Immature natural killer cell (primary cell): ENCODE measurements at regions not wholly inside any gene's neighbourhood (a gene's known extent, or its start where the extent isn't known, plus 50 kb on each side); places are given as distances from the start of the nearest gene placed in this dataset.

Experiments
- DNase-seq, 3 donors: peaks; one replicate each; pipeline ENCODE4 v3.0.0; 2022; ENCODE audit warnings: mixed read lengths in 1 of 3
- H3K27ac Mint-ChIP-seq, 6 donors: one replicate each; pipeline ENCODE4 v1.8.0; 2020; ENCODE audit warnings: mixed read lengths in 6 of 6, mild to moderate bottlenecking in 5 of 6, inconsistent platforms in 4 of 6, moderate library complexity in 3 of 6
- H3K27me3 Mint-ChIP-seq, 3 donors: one replicate each; pipeline ENCODE4 v1.8.0; 2020 to 2021; ENCODE audit warnings: low read depth in 3 of 3, mild to moderate bottlenecking in 3 of 3, mixed read lengths in 3 of 3, moderate library complexity in 3 of 3, inconsistent platforms in 1 of 3
- H3K36me3 Mint-ChIP-seq, 3 donors: one replicate each; pipeline ENCODE4 v1.8.0; 2020; ENCODE audit warnings: mixed read lengths in 3 of 3, inconsistent platforms in 2 of 3, mild to moderate bottlenecking in 2 of 3
- H3K4me1 Mint-ChIP-seq, 2 donors: one replicate each; pipeline ENCODE4 v1.8.0; 2020; ENCODE audit warnings: inconsistent platforms in 2 of 2, mild to moderate bottlenecking in 2 of 2, mixed read lengths in 2 of 2, moderate library complexity in 1 of 2
- H3K4me3 Mint-ChIP-seq, 5 donors: one replicate each; pipeline ENCODE4 v1.8.0; 2020; ENCODE audit warnings: mild to moderate bottlenecking in 5 of 5, mixed read lengths in 5 of 5, inconsistent platforms in 3 of 5, moderate library complexity in 3 of 5
- H3K9me3 Mint-ChIP-seq, 6 donors: one replicate each; pipeline ENCODE4 v1.8.0; 2020; ENCODE audit warnings: mild to moderate bottlenecking in 6 of 6, mixed read lengths in 6 of 6, inconsistent platforms in 4 of 6, moderate library complexity in 3 of 6

DNA sequence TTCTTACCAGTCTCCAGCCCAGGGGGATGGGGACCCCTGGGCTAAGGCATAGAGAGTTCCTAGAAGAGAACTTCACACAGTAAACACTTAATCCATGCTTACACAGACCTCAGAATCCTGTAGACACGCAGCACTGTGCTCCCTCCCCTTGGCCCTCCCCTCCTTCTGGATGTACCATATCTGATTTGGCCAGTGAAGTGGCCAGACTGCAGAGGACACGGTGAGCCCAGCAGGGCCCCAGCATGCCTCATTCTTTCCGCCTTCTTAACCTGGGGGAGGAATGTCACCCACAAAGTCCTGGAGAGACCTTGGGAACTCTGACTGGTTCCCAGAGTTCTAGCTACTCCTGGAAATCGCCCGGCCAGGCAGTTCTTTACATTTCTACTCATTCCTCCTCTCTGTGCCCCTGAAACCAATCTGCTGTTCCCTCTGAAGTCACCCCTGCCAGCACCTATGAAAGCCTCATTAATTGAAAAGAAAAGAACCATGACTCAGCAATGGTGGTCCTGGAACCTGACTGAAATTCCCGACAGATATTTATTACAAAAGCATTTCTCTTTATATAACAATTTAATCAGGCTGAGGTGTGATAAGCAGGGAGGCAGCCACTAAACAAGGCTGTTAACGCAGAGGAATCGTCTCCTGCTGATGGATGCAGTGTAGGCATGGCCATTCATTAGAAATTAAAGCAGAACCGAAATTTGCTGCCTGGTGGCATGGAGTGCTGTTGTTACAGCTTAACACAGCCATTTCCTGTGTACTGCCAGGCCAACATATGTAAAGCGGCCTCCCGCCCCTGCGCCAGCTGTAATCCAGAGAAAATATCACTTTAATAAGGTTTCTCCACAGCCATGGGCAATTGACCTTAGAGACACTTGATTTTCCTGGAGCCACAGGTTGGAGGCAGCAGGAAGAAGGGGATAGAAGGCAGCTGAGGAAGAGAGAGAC is 74.6 kb upstream of the KCND3 start:
- H3K4me1 Mint-ChIP-seq, result no peaks in the 10 kb centered on the region

DNA sequence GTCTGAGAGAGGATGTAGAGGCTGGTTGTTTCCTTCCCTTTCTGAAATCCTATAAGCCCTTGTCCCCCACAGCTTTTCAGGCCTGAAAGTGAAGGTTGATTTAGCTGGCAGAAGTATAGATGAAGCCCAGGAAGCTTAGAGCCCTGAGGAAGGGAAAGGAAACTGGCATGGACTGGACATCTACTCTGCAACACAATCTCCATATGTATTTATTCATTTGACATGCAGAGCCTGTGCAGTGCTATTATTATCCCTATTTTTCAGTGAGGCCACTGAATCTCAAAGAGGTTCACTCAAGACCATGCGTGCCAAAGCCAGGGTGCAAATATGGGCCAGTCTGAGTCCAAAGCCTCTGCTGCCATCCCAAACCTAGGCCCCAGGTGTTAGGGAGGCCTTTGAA is 78.5 kb upstream of the KCND3 start:
- Mint-ChIP-seq H3K27ac (no peak overlapping the region), H3K4me3 (no peak overlapping the region), H3K36me3 (no peaks in the 10 kb centered on the region), H3K27me3 (peaks cover 4 to 12% (median 11%) of the 10 kb centered on the region in 3 donors), H3K9me3 (no peaks in the 10 kb centered on the region), H3K4me1 (no peaks in the 10 kb centered on the region)
- no peak for DNase-seq

More for the DNA sequence above, 74.6 kb upstream of the KCND3 start:
- Mint-ChIP-seq H3K36me3 (no peaks in the 10 kb centered on the region), H3K27ac (peak overlapping the region in 1 of 6 donors; percentile 30), H3K27me3 (peaks cover 2 to 6% (median 5%) of the 10 kb centered on the region in 3 donors), H3K9me3 (no peaks in the 10 kb centered on the region), H3K4me3 (no peak overlapping the region)
- DNase-seq, result no peak

DNA sequence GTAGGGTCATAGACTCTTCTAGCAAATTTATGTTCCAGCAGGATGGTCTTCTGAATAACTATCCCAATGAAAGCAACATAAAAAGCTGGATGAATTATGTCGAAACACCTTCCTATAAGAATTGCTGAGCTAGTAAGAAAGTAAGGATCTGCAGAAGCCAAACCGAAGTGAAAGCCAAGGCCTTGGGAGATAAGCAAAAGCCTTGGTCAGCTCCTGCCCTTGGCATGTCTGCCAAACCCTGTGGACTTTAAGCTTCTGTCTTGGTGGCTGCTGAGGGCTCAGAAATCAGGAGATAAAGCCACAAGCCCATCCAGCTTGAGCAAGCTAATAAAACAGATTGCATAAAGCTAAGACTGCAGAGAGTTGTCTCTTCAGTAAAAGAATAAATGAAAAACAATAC is 81.2 kb upstream of the KCND3 start:
- Mint-ChIP-seq H3K9me3 (peaks cover 0 to 1% (median 0%) of the 10 kb centered on the region in 6 donors), H3K4me3 (no peak overlapping the region), H3K4me1 (no peaks in the 10 kb centered on the region), H3K27me3 (peaks cover 4 to 12% (median 11%) of the 10 kb centered on the region in 3 donors), H3K36me3 (no peaks in the 10 kb centered on the region), H3K27ac (no peak overlapping the region)
- no peak for DNase-seq

DNA sequence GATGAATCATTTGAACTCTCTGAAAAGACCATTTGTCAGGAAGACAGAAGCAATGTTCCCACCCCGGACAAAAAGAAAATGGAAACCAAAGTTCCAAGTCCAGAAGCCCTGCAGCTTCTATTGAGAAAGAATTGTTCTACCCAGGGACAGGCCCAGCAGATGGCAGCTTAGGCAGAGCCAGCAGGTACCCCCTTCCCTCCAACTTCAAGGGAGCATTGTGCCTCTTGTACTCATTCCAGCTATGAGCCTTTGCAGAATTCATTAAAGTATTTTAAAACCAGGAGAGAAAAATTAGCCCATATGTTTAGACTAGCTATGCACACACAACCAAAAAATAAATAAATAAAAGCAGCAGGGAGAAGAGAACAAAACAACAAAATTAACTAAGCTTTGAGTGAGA is 85.2 kb upstream of the KCND3 start:
- Mint-ChIP-seq H3K9me3 (peaks cover 0 to 1% (median 0%) of the 10 kb centered on the region in 6 donors), H3K4me3 (no peak overlapping the region), H3K27ac (no peak overlapping the region), H3K4me1 (no peaks in the 10 kb centered on the region), H3K27me3 (peaks cover 5 to 9% (median 7%) of the 10 kb centered on the region in 3 donors), H3K36me3 (no peaks in the 10 kb centered on the region)
- no peak for DNase-seq

DNA sequence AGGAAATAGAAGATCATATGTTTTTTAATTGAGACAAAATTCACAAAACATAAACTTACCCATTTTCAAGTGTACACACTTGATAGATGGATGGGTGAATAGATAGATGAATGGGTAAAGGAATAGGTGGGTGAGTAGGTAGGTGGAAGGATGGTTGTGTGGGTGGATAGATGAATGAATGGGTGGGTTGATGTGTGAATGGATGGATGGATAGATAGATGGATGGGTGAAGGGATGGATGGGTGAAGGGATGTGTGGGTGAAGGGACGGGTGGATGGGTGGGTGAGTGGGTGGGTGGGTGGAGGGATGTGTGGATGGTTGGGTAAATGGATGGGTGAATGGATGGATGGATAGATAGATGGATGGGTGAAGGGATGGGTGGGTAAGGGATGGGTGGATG is 86.1 kb upstream of the KCND3 start:
- Mint-ChIP-seq H3K27ac (no peak overlapping the region), H3K27me3 (peaks cover 4 to 7% (median 5%) of the 10 kb centered on the region in 3 donors), H3K4me1 (no peaks in the 10 kb centered on the region), H3K36me3 (no peaks in the 10 kb centered on the region), H3K4me3 (no peak overlapping the region), H3K9me3 (peaks cover 0 to 1% (median 0%) of the 10 kb centered on the region in 6 donors)
- no peak for DNase-seq

DNA sequence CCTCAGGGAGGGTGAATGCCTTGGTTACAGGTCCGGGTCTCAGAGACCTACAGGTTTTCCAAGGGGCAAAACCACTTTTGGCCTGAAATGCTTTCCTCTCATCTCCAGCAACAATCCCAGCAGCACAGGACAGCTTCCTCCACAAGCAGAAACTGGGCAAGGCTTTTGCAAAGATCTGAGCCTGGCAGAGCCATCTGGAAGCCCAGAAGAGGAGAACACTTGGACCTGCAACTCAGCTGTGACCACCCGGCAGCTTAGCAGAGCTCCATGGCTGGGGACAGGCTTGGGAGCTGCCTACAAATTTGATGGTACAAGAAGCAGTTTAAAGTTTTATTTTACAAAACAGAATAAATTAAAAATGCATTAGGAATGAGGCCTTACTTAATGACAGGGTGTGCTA is 90.0 kb upstream of the KCND3 start:
- Mint-ChIP-seq H3K9me3 (no peaks in the 10 kb centered on the region), H3K4me1 (no peaks in the 10 kb centered on the region), H3K27ac (no peak overlapping the region), H3K4me3 (no peak overlapping the region), H3K36me3 (no peaks in the 10 kb centered on the region), H3K27me3 (peaks cover 0 to 4% (median 3%) of the 10 kb centered on the region in 3 donors)
- DNase-seq, result no peak

DNA sequence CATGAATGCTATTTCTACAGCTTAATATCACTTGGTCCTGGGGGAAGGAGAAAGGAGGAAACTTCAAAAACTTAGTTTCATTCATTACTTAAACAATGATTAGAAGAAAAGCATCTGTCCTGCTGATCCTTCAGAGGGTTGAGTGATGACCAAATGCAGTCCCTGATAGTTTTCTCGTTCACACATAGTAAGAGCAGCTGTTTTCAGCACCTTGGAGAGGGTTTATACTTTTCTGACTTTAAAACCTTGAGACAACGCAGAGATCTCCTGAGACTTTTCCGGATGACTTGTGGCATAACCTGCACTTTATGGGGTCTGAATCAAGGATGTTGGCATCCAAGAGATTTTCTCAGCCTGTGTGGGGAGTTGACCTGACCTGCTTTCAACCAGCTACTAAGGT is 94.0 kb upstream of the KCND3 start:
- H3K4me3 Mint-ChIP-seq, result no peak overlapping the region

DNA sequence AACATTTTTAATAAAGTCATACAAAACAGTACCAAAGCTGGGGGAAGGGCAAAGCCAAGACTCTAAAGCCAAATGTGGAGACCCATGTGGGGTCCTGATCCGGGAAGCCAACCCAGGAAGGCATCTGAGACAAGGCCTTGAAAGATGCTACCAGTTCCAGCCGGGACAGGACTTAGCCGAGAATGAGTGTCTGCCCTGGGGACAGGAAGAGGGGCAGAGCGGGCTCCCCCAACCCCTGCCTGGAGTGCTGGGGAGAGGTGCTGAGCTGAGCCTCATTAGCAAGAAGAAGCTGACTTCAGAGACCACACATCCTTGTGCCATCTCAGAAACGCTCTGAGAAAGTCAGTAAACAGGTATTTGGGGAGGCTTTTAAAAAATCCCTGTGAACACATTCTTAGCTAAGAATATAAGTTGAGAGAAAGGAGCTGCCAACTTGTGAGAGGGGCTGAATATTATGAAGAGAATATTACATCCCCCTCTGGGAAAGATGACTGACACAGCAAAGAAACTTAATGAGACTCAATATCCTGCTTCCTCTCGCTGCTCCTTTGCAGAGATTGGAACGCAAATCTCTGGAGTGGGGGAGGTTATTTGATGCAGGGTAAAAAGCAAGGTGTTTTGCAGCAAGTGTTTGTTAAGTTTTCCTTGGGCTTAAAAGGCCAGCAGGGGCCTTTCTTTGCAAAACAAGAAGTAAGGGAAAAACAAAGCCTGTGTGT is 103.3 kb upstream of the KCND3 start:
- DNase-seq, result no peak
- peaks cover 0 to 4% (median 0%) of the 10 kb centered on the region in 6 donors for H3K9me3 Mint-ChIP-seq
- no peak overlapping the region for H3K27ac Mint-ChIP-seq
- H3K4me1 Mint-ChIP-seq, result no peaks in the 10 kb centered on the region
- no peak overlapping the region for H3K4me3 Mint-ChIP-seq
- H3K27me3 Mint-ChIP-seq, result peaks cover 5 to 8% (median 7%) of the 10 kb centered on the region in 3 donors
- no peaks in the 10 kb centered on the region for H3K36me3 Mint-ChIP-seq

More for the DNA sequence above, 94.0 kb upstream of the KCND3 start:
- Mint-ChIP-seq H3K9me3 (no peaks in the 10 kb centered on the region), H3K4me1 (no peaks in the 10 kb centered on the region), H3K36me3 (no peaks in the 10 kb centered on the region), H3K27me3 (peaks cover 0 to 3% (median 0%) of the 10 kb centered on the region in 3 donors), H3K27ac (no peak overlapping the region)
- no peak for DNase-seq

DNA sequence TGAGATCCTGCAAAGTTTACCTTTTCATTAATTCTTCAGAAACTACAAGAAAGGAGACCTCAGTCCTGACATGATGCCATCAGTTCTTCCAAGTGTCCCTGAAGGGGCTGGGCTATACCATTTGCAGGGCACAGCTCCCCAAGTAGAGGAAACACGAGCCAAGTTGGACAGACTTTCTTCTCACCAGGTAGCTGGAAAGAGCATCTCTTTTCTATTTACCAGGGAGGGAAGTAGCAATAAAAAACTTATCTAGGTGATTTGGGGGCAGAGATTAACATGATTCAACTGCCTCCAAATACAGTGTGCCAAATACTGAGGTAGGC is 103.9 kb upstream of the KCND3 start:
- Mint-ChIP-seq H3K4me3 (no peak overlapping the region), H3K27ac (no peak overlapping the region), H3K4me1 (no peaks in the 10 kb centered on the region), H3K36me3 (no peaks in the 10 kb centered on the region), H3K9me3 (peaks cover 0 to 4% (median 0%) of the 10 kb centered on the region in 6 donors), H3K27me3 (peaks cover 5 to 8% (median 7%) of the 10 kb centered on the region in 3 donors)
- no peak for DNase-seq

DNA sequence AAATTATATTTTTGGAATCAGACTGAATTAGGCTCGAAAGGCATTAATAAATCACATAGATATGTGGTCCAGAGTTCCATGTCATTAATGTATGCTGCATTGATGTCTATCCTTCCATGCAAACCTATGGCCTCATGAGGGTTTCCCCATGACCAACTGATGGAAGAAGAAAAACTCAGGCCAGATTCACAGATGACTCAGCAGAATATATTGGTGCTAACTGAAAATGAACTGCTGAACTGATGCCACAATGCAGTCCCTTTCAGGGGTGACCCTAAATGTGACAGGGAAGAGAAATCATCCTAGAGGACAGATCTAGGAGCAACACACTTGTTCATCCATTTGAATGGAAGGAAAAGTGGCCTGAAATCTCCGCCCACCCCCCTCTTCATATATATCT is 110.5 kb upstream of the KCND3 start:
- Mint-ChIP-seq H3K27ac (no peak overlapping the region), H3K4me1 (no peaks in the 10 kb centered on the region), H3K9me3 (peaks cover 0 to 6% (median 0%) of the 10 kb centered on the region in 6 donors), H3K36me3 (no peaks in the 10 kb centered on the region), H3K27me3 (peaks cover 2 to 11% (median 4%) of the 10 kb centered on the region in 3 donors), H3K4me3 (no peak overlapping the region)
- DNase-seq, result no peak

DNA sequence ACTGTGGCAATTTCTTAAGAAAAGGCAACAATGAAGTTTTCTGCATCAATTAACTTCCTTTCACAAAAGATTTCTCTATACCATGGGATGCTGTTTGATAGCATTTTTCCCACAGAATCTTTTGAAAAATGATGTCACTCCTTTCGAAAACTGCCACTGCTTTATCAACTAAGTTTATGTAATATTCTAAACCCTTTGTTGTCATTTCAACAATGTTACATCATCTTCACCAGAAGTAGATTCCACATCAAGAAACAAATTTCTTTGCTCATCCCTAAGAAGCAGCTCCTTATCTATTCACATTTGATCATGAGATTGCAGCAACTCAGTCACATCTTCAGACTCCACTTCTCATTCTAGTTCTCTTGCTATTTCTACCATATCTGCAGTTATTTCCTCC is 116.1 kb upstream of the KCND3 start:
- Mint-ChIP-seq H3K27me3 (peaks cover 1 to 10% (median 5%) of the 10 kb centered on the region in 3 donors), H3K4me1 (no peaks in the 10 kb centered on the region), H3K27ac (no peak overlapping the region), H3K36me3 (no peaks in the 10 kb centered on the region), H3K9me3 (peaks cover 0 to under 1% (median 0%) of the 10 kb centered on the region in 6 donors), H3K4me3 (no peak overlapping the region)
- DNase-seq, result no peak

DNA sequence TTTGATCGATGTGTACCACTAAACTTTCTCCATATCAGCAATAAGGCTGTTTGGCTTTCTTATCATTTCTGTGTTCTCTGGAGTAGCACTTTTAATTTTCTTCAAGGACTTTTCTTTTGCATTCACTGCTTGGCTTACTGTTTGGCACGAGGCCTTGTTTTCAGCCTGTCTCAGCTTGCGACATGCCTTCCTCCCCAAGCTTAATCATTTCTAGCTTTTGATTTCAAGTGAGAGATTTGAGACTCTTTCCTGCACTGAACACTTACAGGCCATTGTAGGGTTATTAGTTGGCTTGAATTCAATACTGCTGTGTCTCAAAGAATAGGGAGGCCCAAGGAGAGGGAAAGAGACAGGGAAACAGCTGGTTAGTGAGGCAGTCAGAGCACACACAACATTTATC is 120.6 kb upstream of the KCND3 start:
- H3K9me3 Mint-ChIP-seq, result peaks cover 0 to 1% (median 0%) of the 10 kb centered on the region in 6 donors
- peaks cover 3 to 8% (median 4%) of the 10 kb centered on the region in 3 donors for H3K27me3 Mint-ChIP-seq
- H3K36me3 Mint-ChIP-seq, result no peaks in the 10 kb centered on the region
- H3K27ac Mint-ChIP-seq, result no peak overlapping the region
- no peak overlapping the region for H3K4me3 Mint-ChIP-seq
- DNase-seq, result no peak
- no peaks in the 10 kb centered on the region for H3K4me1 Mint-ChIP-seq

DNA sequence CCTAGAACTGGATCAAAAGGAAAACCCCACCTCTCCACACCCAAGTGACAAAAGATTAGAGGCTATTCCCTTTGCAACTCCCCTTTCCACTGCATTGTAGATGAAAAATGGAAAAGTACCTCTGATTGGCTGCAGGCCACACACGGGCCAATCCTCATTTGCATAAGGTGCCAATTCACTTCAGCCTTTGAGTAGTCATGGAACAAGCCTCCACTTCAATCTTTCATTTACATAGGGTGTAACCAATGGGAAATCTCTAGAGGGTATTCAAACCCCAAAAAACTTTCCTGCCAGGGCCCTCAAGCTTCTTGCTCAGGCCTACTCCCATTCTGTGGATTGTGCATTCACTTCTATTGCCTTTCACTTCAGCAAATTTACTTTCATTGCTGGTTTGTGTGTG is 122.3 kb upstream of the KCND3 start:
- H3K4me3 Mint-ChIP-seq, result no peak overlapping the region
- no peaks in the 10 kb centered on the region for H3K36me3 Mint-ChIP-seq
- no peaks in the 10 kb centered on the region for H3K4me1 Mint-ChIP-seq
- H3K27me3 Mint-ChIP-seq, result peaks cover 3 to 8% (median 5%) of the 10 kb centered on the region in 3 donors
- H3K27ac Mint-ChIP-seq, result no peak overlapping the region
- DNase-seq, result no peak
- peaks cover 0 to 1% (median 0%) of the 10 kb centered on the region in 6 donors for H3K9me3 Mint-ChIP-seq

DNA sequence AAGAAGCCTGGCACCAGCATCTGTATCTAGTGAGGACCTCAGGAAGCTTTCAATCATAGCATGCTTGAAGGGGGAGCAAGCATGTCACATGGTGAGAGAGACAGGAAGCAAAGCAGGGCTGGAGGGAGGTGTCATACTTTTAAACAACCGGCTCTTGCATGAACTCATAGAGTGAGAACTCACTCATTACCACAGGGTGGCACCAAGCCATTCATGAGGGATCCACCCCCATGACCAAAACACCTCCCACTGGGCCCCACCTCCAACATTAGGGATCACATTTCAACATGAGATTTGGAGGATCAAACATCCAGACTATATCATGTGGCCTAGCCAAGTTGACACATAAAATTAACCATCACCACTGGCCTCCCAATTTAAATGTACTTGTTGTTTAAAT is 125.1 kb upstream of the KCND3 start:
- H3K27me3 Mint-ChIP-seq, result peaks cover 3 to 12% (median 5%) of the 10 kb centered on the region in 3 donors
- no peak overlapping the region for H3K27ac Mint-ChIP-seq

More for the DNA sequence above, 125.1 kb upstream of the KCND3 start:
- H3K4me3 Mint-ChIP-seq, result no peak overlapping the region
- no peak for DNase-seq
- no peaks in the 10 kb centered on the region for H3K36me3 Mint-ChIP-seq
- H3K9me3 Mint-ChIP-seq, result peaks cover 0 to 3% (median 0%) of the 10 kb centered on the region in 6 donors
- H3K4me1 Mint-ChIP-seq, result no peaks in the 10 kb centered on the region
